Endothelial cell of umbilical vein (primary cell): ENCODE measurements at regions not wholly inside any gene's neighbourhood (a gene's known extent, or its start where the extent isn't known, plus 50 kb on each side); places are given as distances from the start of the nearest gene placed in this dataset.

Experiments
- BruUV-seq: library from RNA; stranded (reverse); fragments of 400-500 nt; replicated peaks from 2 replicates; lab custom pipeline; 2021; lab: Mats Ljungman, UMichigan
- CTCF ChIA-PET: fragments of 300-600, 350-600 bp; sonication (Branson Sonifier 250); formaldehyde crosslinking; loops from one replicate; lab custom pipeline; 2021; ENCODE audit warnings: antibody characterized with exemption, inconsistent platforms; lab: Charles Lee
- POLR2A ChIA-PET: fragments of 300-600, 350-600 bp; sonication (Branson Sonifier 250); formaldehyde crosslinking; loops from one replicate; lab custom pipeline; 2021; ENCODE audit warnings: antibody characterized with exemption, inconsistent platforms; lab: Charles Lee
- DNase-seq: peaks from one replicate; pipeline ENCODE4 v3.0.0-alpha.2; 2011; ENCODE audit warnings: low read depth, low spot score
- FAIRE-seq: peaks from 2 replicates; lab custom pipeline; 2011; peaks lifted over from hg19 to GRCh38; lab: Jason Lieb, UNC
- H2AFZ ChIP-seq: 2 replicates; pipeline ENCODE4 v1.6.0; 2012; ENCODE audit warnings: low read depth, low read length, control low read depth, inconsistent platforms
- H3K27ac ChIP-seq: 2 replicates; pipeline ENCODE4 v1.5.1; 2011; ENCODE audit warnings: low read depth, mild to moderate bottlenecking, control low read depth, low read length, moderate library complexity; ENCODE audit not compliant: insufficient read depth
- H3K27me3 ChIP-seq, 2 experiments: 2 replicates each; pipeline versions ENCODE4 v1.6.0 to v1.6.1; 2011; ENCODE audit warnings: low read length in 2 of 2, mixed read lengths in 1 of 2; ENCODE audit not compliant: control insufficient read depth in 2 of 2, insufficient read depth in 2 of 2
- H3K36me3 ChIP-seq, 2 experiments: 2 replicates in 1 of 2; 3 replicates in 1 of 2; pipeline ENCODE4 v1.5.1; 2011; ENCODE audit warnings: low read length in 2 of 2, mild to moderate bottlenecking in 1 of 2, moderate library complexity in 1 of 2; ENCODE audit not compliant: control insufficient read depth in 2 of 2, insufficient read depth in 2 of 2; ENCODE audit errors: extremely low read depth in 1 of 2
- H3K4me1 ChIP-seq: 3 replicates; pipeline ENCODE4 v1.5.1; 2011; ENCODE audit warnings: mild to moderate bottlenecking, low read length; ENCODE audit not compliant: control insufficient read depth, insufficient read depth; ENCODE audit errors: extremely low read depth
- H3K4me2 ChIP-seq: 2 replicates; pipeline ENCODE4 v1.6.1; 2011; ENCODE audit warnings: low read length, control low read depth, mixed read lengths; ENCODE audit not compliant: insufficient read depth
- H3K4me3 ChIP-seq, 3 experiments: fragments of 200-600 bp in 1 of 3; sonication (generic), shearing (Covaris generic) in 1 of 3; replicated peaks in 1 of 3; 2 replicates each; pipeline ENCODE4 v1.5.1; 2011 to 2016; ENCODE audit warnings: control low read depth in 3 of 3, low read length in 3 of 3, mild to moderate bottlenecking in 2 of 3, inconsistent platforms in 1 of 3, low read depth in 1 of 3, moderate library complexity in 1 of 3; ENCODE audit not compliant: insufficient read depth in 1 of 3
- H3K79me2 ChIP-seq: 2 replicates; pipeline ENCODE4 v1.6.0; 2012; ENCODE audit warnings: low read length, inconsistent platforms; ENCODE audit not compliant: control insufficient read depth, insufficient read depth
- H3K9ac ChIP-seq: replicated peaks from 2 replicates; pipeline ENCODE3; 2011; ENCODE audit warnings: low read length, control low read depth; ENCODE audit not compliant: insufficient read depth; ENCODE audit errors: extremely low read depth
- H3K9me1 ChIP-seq: replicated peaks from 3 replicates; pipeline ENCODE4 v1.6.0; 2011; ENCODE audit warnings: mild to moderate bottlenecking, low read length; ENCODE audit not compliant: control insufficient read depth, insufficient read depth; ENCODE audit errors: extremely low read depth
- H3K9me3 ChIP-seq: replicated peaks from 2 replicates; pipeline ENCODE4 v1.5.1; 2012; ENCODE audit warnings: low read length, inconsistent platforms; ENCODE audit not compliant: control insufficient read depth, insufficient read depth
- H4K20me1 ChIP-seq: replicated peaks from 2 replicates; pipeline ENCODE3; 2011; ENCODE audit warnings: mild to moderate bottlenecking, low read length; ENCODE audit not compliant: control insufficient read depth, insufficient read depth; ENCODE audit errors: extremely low read depth
- CTCF ChIP-seq, 2 donors: IDR thresholded peaks; 1 replicate in 1 of 2; 2 replicates in 1 of 2; pipeline ENCODE4 v1.5.1; 2011; ENCODE audit warnings: low read length in 2 of 2, mild to moderate bottlenecking in 2 of 2, moderate library complexity in 2 of 2, control low read depth in 1 of 2, inconsistent platforms in 1 of 2, low read depth in 1 of 2; ENCODE audit not compliant: insufficient read depth in 1 of 2; ENCODE audit errors: extremely low read depth in 1 of 2
- EZH2 ChIP-seq: IDR thresholded peaks from 2 replicates; pipeline ENCODE4 v1.6.1; 2012; ENCODE audit warnings: borderline replicate concordance, low read depth, mild to moderate bottlenecking, moderate library complexity, low read length, inconsistent platforms; ENCODE audit not compliant: severe bottlenecking
- FOS ChIP-seq: IDR thresholded peaks from 2 replicates; pipeline ENCODE4 v1.6.1; 2011; ENCODE audit warnings: mild to moderate bottlenecking, low read length, moderate library complexity, borderline replicate concordance; ENCODE audit not compliant: insufficient read depth
- GATA2 ChIP-seq: IDR thresholded peaks from 2 replicates; pipeline ENCODE4 v1.7.0; 2011; ENCODE audit warnings: low read depth, mild to moderate bottlenecking, moderate library complexity, mixed read lengths, low read length; ENCODE audit not compliant: insufficient read length, insufficient read depth
- JUN ChIP-seq: IDR thresholded peaks from 2 replicates; pipeline ENCODE4 v1.6.1; 2011; ENCODE audit warnings: borderline replicate concordance, low read depth; ENCODE audit not compliant: insufficient read length, insufficient read depth
- MAX ChIP-seq: IDR thresholded peaks from 2 replicates; pipeline ENCODE4 v1.6.1; 2011; ENCODE audit not compliant: insufficient read depth, insufficient read length
- MYC ChIP-seq: IDR thresholded peaks from one replicate; pipeline ENCODE4 v1.6.1; 2011; ENCODE audit warnings: mild to moderate bottlenecking, low read depth, low read length
- POLR2A ChIP-seq: IDR thresholded peaks from 2 replicates; pipeline ENCODE4 v1.6.1; 2012; ENCODE audit warnings: low read depth, mild to moderate bottlenecking, control low read depth, low read length
- POLR2AphosphoS5 ChIP-seq: IDR thresholded peaks from 2 replicates; pipeline ENCODE4 v1.6.1; 2012; ENCODE audit warnings: low read depth, mild to moderate bottlenecking, control low read depth, low read length, moderate library complexity; ENCODE audit not compliant: insufficient read depth
- dilution Hi-C: fragments of 300-500 bp; cut with MboI; formaldehyde crosslinking; loops from one replicate; pipeline ENCODE4 v1.15.0; 2019; ENCODE audit warnings: low sequenced_read_pairs; ENCODE audit not compliant: extremely low pct_ligation_motif_present
- intact Hi-C: fragments of 100-400 bp; cut with micrococcal nuclease; formaldehyde crosslinking; loops from one replicate; pipeline ENCODE4 v1.10.0; 2022

DNA sequence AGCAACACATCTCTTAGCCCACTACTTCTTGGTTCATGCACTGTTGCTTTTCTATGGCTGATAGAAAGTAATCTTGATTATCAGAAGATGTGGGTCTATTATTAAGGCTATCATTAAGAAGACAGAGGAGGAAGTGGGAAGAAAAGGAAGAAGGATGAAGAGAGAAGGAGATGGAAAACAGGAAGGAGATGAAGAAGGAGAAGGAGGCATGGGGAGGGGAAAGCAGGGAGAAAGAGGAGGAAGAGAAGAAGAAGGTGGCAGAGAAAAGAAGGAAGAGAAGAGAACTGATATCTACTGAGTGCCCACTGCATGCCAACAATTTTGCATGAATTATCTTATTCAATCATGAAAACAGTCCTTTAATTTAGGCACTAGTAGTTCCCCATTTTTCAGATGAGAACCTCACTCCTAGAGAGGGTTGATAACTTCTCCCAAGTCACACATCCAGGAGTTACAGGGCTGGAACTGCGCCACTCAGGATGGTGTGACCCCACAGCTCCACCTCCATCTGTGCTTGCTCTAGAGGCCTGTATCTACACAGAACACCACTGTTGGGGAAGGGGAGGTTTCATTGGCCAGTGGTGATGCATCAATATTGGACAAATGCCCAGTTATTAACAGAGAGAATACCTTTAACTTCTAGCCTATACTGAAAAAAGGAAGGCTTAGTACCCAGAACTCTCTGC, 147.4 kb downstream of the CXCL12 start:
- Histone ChIP-seq H3K27ac (no peak overlapping the region), H3K9ac (no peak overlapping the region), H3K9me3 (peaks cover 2% of the 10 kb centered on the region), H3K9me1 (no peaks in the 10 kb centered on the region), H4K20me1 (no peaks in the 10 kb centered on the region), H3K79me2 (no peaks in the 10 kb centered on the region), H3K4me1 (no peaks in the 10 kb centered on the region), H3K4me3 (no peak overlapping the region), H3K4me2 (no peak overlapping the region), H3K36me3 (no peaks in the 10 kb centered on the region), H2AFZ (no peak overlapping the region), H3K27me3 (no peaks in the 10 kb centered on the region)
- TF ChIP-seq MYC (no peak), FOS (no peak), GATA2 (no peak)
- ChIA-PET POLR2A (no interaction called here), CTCF (no interaction called here)
- DNase-seq: no peak
- intact Hi-C loops: no loop called here
- dilution Hi-C loops: no loop called here
- FAIRE-seq: no peak
- no TSS peak for BruUV-seq

DNA sequence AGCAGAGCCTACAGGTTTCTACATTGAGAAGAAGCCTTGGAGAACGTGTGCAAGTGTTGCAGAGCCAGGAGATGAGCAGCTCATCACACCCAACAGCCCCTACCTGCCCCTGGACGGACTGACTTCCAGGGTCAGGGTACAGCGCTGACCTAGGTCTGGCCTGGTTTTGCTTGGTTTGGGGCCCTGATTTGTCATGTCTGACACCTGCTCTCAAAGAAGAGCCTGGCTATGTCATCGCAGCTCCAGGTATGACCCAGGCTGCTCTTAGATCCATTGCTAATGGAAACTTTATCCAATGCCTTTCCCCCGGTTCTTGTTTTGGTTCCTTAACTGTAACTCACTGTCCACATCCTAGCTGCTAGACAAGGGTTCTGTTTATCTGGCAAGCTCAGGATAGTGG, 149.5 kb downstream of the CXCL12 start:
- H3K27me3 ChIP-seq: no peaks in the 10 kb centered on the region
- no peak overlapping the region for H3K4me3 ChIP-seq
- no peaks in the 10 kb centered on the region for H3K36me3 ChIP-seq
- intact Hi-C loops (no loop called here), dilution Hi-C loops (no loop called here)
- H3K9me1 ChIP-seq: no peaks in the 10 kb centered on the region
- DNase-seq: no peak
- H2AFZ ChIP-seq: no peak overlapping the region
- no peaks in the 10 kb centered on the region for H3K79me2 ChIP-seq
- H3K9me3 ChIP-seq: peaks cover 2% of the 10 kb centered on the region
- no TSS peak for BruUV-seq
- H4K20me1 ChIP-seq: no peaks in the 10 kb centered on the region
- CTCF ChIA-PET: no interaction called here
- H3K9ac ChIP-seq: no peak overlapping the region
- POLR2A ChIA-PET: no interaction called here
- FAIRE-seq: no peak
- no peaks in the 10 kb centered on the region for H3K4me1 ChIP-seq
- TF ChIP-seq POLR2A (no peak), EZH2 (no peak), CTCF (IDR thresholded peaks at IDR 0.05; ENCODE audit: extremely low read depth in 1 of 2, insufficient read depth in 1 of 2, low read depth in 1 of 2, low read length in 2 of 2) (no peak), JUN (no peak), MYC (no peak), POLR2AphosphoS5 (no peak), MAX (no peak), GATA2 (no peak), FOS (no peak)
- H3K4me2 ChIP-seq: no peak overlapping the region
- no peak overlapping the region for H3K27ac ChIP-seq
